ENCODE measurements at regions not wholly inside any gene's neighbourhood (a gene's known extent, or its start where the extent isn't known, plus 50 kb on each side); places are given as distances from the start of the nearest gene placed in this dataset.

- TF ChIP-seq, protein P1, sequence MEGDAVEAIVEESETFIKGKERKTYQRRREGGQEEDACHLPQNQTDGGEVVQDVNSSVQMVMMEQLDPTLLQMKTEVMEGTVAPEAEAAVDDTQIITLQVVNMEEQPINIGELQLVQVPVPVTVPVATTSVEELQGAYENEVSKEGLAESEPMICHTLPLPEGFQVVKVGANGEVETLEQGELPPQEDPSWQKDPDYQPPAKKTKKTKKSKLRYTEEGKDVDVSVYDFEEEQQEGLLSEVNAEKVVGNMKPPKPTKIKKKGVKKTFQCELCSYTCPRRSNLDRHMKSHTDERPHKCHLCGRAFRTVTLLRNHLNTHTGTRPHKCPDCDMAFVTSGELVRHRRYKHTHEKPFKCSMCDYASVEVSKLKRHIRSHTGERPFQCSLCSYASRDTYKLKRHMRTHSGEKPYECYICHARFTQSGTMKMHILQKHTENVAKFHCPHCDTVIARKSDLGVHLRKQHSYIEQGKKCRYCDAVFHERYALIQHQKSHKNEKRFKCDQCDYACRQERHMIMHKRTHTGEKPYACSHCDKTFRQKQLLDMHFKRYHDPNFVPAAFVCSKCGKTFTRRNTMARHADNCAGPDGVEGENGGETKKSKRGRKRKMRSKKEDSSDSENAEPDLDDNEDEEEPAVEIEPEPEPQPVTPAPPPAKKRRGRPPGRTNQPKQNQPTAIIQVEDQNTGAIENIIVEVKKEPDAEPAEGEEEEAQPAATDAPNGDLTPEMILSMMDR (IDR thresholded peaks at IDR 0.05), result no peak
- TF ChIP-seq POLR2A (IDR thresholded peaks at IDR 0.05), result no peak
Observed at GRCh38 chr19:13623716-13624710, 117.7 kb upstream of the CACNA1A start.
